GM19372 (cell line): ENCODE measurements at regions not wholly inside any gene's neighbourhood (a gene's known extent, or its start where the extent isn't known, plus 50 kb on each side); places are given as distances from the start of the nearest gene placed in this dataset.

Source experiments
- ATAC-seq: cut with Tn5 transposase; IDR thresholded peaks from one replicate; pipeline ENCODE4 v1.9.1; 2021; ENCODE audit warnings: mild to moderate bottlenecking, low read depth, moderate library complexity; ENCODE audit not compliant: unreplicated experiment

DNA sequence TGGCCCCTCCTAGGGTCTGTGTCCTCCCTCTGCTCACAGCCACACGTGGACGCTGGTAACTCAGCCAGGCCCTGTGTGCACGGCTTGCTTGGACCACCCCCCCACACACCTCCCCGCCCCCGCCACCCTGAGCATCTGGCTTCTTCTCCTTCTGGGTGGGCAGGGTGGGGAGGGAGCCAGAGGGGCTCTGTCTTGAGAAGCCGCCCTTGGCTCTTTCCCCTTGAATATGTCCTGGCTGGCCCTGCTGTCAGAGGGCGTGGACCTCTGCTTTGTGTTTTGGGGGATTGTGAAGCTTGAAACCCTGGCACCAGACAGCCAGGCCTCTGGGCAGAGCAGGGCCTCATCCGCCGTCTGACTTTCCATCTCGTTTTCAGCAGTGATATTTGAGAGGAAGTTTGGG, 72.1 kb downstream of the GLI2 start:
- no peak for ATAC-seq

DNA sequence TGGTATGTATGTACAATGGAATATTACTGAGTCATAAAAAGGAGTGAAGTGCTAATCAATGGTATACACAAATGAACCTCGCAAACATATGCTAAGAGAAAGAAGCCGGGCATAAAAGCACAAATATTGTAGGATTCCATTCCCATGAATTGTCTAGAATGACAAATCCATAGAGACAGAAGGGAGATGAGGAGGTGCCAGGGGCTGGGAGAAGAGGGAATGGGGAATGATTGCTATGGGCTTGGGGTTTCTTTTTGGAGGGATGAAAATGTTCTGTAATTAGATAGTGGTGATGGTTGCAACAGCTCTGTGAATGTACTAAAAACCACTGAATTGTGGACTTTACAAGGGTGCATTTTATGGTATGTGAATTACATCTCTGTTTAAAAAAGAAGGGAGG, 73.5 kb downstream of the GLI2 start:
- ATAC-seq, result no peak

DNA sequence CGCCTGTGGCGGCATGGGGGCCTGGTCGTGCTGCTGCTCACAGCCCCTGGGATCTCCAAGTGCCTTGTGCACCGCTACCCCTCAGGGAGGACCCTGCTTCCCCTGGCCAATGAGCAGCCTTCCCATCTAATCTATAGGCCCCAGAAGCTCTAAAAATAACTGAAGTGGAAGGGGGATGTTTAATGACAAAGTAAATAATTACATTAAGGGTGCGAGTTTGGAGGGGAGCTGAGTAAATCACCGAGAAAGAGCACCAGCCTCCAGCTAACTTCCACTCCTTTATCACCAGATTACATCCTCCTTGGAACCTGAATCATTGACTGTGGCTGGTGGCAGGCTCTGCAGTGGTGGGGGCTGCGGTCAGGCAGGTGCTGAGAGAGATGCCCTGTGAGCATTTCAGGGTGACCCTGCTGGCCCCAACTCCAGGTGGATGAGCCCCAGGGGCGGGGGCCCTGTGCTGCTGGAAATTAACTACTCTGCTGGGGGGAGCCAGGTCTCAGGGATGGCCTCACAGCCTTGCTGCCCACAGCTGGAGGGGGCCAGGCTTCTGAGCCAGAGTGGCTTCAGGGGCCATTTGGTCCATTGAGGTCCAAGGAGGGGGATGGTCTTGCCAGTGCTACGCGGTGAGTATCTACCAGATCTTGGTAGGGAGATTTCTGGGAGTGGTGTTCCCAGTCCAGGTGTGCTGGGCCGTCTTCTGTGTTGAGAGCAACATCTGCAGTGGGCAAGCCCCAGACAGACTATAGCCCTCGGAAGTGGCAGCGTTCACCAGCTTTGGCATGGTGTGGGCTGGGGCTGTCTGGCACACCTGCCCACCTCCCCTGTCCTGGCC, 74.2 kb downstream of the GLI2 start:
- no peak for ATAC-seq

DNA sequence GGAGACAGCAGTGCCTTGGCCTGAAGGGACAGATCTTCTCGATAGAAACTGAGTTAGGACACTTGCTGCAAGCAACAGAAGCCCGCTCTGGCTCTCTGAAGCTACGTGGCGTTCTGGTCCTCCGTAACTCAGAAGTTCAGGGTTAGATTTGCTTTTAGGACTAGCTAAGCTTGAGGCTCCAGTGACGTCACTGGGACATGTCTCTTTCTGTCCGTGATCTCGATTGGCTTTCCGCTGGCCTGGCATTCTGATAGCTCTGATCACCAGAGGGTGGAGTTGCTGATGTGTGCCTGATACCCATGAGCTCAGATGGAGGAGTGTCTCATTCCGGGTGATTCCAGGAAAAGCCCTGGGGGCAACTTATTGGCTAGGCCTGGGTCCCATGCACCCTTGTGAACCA, 75.0 kb downstream of the GLI2 start:
- no peak for ATAC-seq

DNA sequence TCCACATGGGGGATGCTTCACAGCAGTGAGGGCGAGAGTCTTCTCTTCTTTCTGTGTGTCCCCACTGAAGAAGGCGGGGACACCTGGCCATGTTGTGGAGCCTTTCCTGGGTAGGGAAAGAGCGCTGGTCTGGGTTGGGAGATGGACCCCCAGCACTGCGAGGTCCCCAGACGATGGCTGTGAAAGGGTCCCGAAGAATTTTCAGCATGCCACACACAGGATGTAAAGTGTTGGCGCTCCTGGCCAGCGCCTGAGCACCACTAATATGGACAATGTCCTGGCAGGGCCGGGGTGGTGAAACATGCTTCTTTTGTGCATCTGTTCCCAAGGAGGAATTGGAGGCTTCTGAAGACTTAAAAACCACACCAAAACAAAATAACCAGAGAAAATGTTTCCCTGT, 77.2 kb downstream of the GLI2 start:
- ATAC-seq, result no peak

DNA sequence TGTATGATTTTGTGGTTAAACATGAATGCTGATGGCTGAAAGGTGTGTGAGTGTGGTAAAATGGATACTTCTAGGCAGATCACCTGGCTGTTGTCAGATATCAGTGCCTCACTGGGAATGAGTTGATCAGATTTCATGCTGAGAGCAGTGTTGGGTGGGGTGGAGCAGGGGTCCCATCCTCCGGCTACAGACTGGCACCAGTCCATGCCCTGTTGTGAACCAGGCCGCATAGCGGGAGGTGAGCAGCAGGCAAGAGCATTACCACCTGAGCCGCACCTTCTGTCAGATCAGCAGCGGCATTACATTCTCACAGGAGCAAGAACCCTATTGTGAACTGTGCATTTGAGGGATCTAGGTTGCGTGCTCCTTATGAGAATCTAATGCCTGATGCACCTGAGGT, 78.7 kb downstream of the GLI2 start:
- ATAC-seq, result no peak

DNA sequence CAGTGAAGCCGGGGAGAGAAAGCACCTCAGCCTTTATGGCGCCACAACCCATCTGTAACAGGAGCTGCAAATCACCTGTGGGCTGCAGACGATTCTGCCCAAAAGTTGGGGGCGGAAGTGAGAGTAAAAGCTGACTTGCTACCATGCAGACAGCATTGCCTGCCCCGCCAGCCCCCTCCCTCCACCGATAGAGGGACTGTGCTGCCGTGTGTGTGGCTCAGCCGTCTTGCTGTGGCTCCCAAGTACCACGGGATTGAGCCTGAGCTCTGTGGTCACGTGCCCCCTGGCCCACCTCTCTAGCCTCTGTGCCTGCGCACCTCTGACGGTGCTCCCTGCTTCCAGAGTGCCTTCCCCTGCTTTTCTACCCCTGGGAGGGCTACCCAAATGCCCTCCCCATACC, 79.6 kb downstream of the GLI2 start:
- no peak for ATAC-seq

DNA sequence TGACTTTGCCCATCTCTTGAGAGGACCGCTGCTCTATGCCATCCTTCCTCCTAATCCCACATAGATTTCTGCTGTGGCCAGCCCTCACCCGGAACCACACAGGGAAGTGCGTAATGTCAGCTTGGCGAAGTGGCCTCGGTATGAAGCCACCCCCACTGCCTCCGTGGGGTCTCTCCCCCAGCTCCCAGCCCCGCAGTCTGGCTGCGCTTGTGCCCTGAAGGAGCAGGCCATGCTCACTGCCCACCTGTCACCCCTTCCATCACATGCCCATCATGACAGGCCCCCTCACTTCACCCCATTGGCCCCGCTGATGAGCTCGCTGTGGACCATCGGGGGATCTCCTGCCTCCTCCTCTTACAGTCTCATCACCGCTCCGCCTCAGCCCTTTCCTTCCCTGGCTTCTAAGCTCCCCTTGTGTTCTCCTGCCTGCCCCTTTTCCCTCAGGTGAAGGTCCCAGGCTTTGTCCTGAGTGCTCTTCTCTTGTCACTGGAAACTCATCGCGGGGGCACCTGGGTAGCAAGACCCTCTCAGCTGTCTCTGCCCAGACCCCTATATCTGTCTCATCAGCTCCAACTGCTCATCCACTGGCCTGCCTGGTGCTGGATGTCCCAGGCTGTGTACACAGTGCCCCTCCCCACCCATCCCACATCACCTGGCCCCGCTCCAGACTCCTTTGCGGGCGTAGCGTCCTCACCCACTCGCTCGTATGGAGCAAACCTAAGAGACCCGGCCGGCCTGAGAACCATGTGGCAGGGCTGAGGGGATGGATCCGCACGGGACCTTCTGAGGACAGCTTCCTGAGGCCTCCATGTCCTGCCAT, 81.7 kb downstream of the GLI2 start:
- ATAC-seq, result no peak

DNA sequence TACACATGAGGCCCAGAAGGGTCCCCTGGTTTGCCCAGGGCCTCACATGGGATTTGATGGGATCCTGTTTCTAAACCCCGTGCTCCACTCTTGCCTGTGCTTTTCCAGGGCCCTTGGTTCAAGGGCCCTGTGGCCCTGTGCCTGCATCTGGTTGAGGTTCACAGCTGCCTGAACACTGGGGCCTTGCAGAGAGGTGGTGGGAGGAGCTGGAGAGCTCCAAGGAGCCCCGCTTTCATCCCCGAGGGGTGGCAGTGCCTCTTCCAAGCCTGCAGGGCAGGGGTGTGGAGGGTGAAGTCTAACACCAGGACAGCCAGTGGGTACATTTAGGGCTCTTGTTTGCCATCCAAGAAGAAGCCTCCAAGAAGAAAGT, 82.3 kb downstream of the GLI2 start:
- no peak for ATAC-seq

DNA sequence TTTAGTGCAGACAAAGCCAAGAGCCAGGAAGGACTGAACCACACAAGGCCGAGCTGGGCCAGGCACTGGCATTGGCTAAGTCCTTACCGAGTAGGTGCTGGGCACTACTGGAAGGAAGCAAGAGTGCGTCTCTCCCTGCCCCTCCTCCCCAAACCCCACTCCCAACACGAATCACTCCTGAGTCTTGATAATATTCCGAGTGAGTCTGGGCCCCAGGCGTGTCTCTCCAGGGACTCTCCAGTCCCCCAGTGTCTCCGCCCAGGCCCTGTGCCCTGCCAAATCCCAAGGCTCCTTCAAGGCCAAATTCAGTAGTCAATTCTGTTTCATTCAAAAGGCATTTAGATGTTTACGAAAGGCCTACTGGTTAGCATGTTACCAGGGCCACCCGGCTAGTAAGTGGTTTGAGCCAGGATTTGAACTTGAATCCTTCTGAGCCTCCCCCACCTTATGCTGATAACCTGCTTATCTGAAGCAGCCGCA, 82.8 kb downstream of the GLI2 start:
- no peak for ATAC-seq

DNA sequence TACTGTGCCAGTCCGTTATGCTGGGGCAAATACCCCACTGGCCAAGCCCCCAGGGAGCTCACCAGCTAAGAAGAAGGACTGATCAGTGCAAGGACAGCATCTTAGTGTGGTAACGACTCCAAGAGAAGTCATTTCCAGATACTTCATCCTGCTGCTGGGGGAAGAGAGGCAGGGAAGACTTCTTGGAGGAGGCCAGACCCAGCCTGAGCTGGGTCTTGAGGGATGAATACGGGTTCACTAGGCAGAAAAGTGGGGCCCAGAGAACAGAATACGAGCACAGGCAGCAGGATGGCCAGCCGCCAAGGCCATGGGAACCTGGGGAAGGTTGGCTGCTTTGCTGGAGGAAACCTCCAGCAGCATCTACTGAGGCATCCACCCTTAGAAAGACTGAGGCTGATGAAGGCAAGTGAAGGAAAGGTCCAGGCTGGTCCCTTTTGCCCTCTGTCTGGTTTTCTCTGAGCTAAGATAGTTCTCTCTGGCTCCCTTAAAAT, 84.1 kb downstream of the GLI2 start:
- no peak for ATAC-seq

DNA sequence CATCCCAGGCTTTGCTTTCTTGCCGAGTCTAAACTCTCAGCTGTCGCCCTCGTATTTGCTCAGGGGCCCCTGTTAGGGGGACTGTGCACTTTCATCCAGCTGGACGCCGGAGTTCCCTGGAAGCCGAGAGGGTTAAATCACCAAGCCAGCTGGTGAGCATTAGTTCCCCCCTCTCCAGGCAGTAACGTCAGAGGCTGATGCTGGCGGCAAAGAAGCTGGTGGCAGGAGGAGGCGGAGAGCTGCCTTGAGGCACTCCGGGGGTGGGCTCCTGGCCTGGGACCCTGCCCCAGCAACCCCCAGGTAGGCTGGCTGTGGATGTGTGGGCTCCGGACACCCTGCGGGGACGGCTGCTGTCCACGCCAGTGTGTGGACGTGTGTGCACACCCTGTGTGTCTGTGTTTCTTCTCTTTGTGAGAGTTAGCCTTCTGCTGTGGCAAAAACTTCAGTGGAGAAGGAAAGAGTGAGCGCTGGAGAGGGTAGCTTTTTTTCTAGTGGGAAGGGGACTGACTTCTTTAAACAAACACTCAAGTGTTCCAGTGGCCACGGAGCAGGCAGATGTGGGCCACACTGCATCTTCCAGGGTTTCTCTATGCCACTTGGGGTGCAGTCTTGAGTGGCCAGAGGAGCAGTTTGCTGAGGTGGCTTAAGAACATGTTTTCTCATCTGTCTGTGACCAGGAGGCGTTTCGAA, 84.7 kb downstream of the GLI2 start:
- no peak for ATAC-seq

DNA sequence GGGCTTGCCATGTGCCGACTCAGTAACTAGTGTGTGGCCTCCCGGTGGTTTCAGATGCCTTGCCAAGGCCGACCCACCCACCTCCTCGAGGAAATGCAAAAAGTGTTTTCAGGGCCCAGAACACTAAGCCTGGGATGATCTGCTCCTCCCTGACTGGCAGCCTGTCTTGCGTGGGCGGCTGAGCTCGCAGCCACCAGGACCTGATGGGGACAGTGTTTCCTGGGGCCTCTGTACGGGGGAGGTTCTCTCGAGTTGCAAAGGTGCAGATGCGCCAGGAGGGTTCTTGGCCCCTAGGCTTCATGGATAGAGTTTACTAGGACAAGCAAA, 85.2 kb downstream of the GLI2 start:
- ATAC-seq, result no peak

DNA sequence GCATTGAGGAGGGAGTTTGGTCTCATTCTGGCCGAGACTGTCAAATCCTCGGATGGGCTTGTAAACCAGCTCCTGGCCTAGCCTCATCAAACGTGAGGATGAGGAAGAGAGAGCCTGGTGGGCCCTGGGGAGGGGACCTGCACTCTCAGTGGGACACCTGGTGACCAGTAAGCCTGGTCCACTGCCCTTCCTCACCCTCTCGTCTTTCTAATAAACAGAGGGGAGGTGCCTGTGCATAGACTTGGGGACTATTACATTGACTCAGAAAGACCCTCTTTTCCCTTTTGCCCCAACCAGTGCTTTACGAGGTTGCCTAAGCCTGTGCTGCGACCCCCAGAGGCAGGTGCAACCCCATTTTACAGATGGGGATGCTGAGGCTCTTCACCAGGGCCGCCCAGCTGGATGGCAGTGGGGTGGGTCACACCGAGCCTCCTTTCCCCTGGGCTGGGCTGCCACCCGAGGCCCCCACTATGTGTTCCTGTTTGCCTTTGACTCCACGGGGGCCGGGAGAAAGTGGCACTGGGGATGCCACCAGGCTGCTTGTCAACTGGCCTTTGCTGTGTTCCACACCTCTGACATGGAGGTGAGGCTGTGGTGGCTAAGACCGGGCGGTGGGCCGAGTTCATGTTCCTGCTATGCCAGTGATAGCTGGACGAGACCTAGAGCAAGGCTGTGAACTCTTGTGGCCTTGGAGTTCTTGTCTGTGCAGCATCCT, 85.9 kb downstream of the GLI2 start:
- no peak for ATAC-seq

DNA sequence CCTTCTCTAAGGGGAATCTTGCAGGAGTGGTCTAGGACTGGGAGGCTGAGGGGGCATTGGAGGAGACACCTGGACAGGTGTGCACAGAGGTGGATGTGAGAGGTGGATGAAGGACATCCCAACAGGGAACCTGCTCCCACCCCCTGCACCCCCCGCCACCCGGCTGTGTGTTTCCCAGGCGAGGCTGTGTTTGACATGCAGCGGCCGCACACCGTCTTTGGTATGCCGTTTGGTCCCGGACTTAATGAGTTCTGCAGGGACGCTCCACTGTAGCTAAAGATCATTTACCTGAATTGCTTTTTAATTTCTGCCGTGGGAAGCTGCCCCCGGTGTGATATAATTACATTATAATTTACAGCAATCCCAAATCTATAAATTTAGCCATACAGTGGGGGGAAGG, 87.3 kb downstream of the GLI2 start:
- ATAC-seq, result no peak

DNA sequence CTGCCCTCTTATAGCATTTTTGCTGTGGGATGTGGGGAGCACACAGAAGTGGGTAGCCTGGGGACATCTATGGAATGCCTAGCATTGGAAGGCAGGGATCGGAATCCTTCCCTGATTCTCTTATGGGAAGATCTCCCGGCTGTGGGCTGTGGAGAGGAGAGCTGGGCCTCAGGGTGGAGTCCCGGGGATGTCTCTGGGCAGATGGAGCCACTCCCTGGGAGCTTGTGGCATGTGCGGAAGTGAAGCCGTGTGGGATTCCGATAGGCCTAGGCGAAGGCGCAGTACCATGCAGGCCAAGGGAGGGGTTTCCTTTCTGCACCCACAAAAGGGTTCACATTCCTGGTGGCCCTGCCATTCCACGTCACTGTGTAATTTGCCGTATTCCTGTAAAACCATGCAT, 87.9 kb downstream of the GLI2 start:
- no peak for ATAC-seq

DNA sequence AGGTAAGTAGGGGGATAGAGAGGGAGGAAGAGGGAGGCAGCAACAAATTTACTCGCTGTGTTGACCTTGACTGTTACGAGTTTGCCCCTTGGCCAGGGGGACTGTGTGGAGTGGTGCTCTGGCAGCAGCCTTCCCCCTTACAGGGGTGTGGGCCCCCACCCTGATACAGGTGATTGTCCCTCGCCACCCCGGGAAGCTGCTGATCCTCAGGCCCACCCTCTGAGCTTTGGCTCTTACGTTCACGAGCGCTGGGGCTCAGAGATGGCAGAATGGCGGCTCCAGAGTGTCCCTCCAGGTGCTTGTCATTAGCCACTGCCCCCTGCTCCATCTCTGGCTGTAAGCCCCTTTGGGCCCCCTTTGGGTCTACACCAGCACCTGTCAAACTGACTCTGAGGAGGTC, 88.6 kb downstream of the GLI2 start:
- no peak for ATAC-seq

DNA sequence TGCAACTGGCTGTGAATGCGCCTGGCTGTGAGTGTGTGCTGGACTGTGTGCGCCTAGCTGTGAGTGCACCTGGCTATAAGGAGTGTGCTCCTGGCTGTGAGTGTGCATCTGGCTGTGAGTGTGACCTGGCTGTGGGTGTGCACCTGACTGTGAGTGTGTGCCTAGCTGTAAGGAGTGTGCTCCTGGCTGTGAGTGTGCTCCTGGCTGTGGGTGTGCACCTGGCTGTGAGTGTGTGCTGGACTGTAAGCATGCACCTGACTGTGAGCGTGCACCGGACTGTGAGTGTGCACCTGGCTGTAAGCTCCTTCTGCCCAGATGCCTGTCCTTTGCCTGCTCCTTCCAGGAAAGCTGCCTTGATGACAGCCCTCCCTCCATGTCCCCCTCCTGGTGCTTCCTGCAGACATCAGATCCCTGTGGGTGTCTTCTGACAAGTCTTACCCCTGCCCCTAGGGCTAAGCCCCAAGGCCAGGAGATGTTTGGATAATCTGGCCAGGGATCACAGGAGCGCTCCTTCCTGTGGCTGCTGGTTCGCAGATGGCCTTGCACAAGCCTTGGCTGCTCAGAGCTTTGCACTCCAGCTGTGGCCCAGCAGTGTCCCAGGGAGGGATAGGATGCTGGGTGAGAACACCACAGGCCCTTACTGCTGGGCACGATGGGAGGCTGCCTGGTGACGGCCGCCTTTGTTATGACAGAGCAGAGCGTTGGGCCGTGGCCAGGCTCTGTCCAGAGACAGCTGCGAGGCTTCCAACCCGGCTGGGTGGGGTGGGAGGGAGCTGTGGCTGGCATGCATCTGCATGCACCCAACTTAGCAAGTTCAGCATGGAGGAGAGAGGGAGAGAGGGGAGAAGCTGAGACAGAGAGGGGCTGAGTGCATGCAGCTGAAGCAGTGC, 89.9 kb downstream of the GLI2 start:
- ATAC-seq, result no peak

DNA sequence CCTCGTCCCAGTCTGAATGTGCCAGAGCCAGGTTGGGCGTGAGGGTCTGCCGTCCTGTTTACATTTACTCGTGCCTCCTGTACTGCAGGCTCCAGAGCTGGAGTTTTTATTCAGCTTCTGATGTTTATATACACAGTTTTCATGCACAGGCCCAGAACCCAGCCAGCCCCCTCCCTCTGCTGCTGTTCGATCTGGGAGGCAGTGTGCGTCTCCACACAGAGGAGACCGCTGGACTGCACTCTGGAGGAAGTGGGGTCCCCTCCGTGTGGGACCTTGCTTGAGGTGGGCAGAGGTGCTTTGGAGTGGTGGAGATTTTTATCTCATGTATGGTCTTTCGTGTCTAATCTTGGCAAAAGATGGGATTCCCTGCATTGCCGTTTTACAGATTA, 90.6 kb downstream of the GLI2 start:
- no peak for ATAC-seq
